Activated CD8-positive, alpha-beta memory T cell treated with anti-CD3 and anti-CD28 coated beads for 48 hours (primary cell): ENCODE measurements at regions not wholly inside any gene's neighbourhood (a gene's known extent, or its start where the extent isn't known, plus 50 kb on each side); places are given as distances from the start of the nearest gene placed in this dataset.
"Not testable (repeated sequence)": the region's sequence is repeated elsewhere in the genome, so short reads cannot be mapped to it uniquely, and the experiment has no call there.

Experiments used
- DNase-seq, 3 experiments: peaks; one replicate each; pipeline ENCODE4 v3.0.0-alpha.2; 2020; ENCODE audit warnings: low read depth in 2 of 3, low spot score in 2 of 3

DNA sequence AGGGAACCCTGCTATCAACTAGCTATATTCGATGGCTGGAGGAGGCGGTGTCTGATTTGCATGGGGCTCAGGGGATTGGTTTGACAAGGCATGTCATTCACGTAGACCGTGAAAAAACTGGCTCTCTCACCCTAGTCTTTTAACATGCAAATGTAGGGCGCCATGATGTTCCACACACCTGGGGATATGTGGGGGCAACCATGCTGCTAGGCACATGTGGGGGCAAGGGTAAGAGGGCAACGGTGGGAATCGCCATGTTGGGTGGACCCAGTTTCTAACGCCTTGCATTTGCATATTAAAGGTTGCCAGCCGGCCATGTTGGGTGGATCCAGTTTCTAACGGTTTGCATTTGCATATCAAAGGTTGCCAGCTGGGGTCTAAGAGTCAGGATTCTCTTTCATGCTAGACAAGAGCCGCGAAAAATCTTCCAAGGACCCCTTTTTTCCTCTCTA lies 419.2 kb upstream of the NFE2L3 start:
- DNase-seq, result no peak

DNA sequence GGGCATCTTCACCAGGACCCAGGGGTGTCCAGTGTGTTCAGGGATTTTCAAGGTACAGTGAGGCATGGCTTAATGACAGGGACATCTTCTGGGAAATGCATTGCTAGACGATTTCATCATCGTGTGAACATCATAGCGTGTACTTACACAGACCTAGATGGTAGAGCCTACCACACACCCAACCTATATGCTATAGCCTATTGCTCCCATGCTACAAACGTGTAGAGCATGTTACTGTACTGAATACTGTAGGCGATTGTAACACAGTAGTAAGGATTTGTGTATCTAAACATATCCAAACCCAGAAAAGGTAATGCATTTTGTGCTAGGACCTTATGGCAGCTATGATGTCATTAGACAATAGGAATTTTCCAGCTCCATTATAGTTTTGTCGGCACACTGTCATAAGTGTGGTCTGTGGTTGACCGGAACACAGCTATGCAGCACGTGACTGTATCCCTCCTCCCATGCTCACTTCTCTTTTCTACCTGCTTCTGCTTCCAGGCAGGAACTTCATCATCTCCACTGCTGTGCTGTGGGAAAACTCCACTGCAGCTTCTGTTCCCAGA lies 416.2 kb upstream of the NFE2L3 start:
- no peak for DNase-seq

DNA sequence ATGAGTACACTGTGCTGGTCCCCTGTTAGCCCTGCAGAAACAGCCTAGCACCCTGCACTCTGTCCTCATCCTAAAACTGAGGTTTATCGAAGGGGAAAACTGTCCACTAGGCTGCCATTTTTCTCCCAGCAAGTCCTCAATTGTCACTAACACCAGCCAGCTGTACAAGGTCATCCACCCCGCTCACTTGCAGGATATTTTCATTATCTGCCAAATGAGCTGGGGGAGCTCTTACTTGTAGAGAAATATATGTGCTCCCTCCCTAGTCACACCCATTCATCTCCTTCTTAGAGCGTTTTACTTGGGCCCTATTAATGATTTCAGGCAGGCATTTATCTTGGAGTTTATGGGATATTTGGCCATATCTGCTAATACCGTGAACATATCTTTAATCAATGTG lies 413.5 kb upstream of the NFE2L3 start:
- no peak for DNase-seq

DNA sequence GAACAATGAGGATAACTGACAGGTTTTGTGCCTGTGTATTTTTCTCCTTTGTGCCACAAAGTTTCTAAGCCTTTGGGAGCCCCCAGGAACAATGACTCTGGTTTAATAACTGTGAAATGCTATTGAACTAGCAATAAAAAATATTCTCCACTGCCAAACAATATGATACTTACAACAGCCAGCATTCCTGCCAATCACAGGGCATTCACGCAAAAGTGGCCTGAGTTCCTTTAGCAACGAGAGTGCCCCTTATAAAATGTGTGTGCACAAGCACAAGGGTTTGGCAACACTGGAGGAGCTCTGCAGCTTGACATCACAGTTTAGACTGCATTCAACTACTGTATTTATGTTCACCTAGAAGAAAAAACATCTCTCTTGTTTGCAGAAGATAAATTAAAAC lies 412.9 kb upstream of the NFE2L3 start:
- no peak for DNase-seq

DNA sequence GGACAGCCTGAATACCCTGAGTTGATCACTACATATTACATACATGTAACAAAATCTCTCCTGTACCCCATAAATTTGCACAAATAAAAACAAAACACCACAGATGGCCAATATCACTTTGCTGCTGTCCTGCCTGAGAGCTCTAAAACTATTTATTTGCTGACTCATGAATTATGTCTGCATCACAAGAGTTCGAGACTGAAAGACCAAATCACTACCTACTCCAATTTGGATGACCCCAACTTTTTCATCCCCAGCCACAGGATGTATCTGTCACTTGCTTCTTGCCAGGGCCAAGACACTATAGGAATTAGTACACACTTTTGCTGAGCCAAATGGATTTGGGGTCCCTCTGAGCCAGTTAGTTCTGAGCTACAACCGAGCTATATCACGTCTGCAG lies 409.7 kb upstream of the NFE2L3 start:
- DNase-seq, result no peak

DNA sequence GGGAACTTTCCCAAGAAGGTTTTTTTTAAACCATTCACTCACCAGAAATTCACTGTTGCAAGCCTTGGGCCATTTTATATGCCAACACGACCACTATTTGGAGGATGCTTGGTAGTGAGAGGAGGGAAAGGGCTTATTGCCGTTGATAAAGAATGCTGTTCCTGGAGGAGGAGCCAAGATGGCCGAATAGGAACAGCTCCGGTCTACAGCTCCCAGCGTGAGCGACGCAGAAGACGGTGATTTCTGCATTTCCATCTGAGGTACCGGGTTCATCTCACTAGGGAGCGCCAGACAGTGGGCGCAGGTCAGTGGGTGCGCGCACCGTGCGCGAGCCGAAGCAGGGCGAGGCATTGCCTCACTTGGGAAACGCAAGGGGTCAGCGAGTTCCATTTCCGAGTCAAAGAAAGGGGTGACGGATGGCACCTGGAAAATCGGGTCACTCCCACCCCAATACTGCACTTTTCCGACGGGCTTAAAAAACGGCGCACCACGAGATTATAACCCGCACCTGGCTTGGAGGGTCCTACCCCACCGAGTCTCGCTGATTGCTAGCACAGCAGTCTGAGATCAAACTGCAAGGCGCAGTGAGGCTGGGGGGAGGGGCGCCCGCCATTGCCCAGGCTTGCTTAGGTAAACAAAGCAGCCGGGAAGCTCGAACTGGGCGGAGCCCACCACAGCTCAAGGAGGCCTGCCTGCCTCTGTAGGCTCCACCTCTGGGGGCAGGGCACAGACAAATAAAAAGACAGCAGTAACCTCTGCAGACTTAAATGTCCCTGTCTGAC lies 408.1 kb upstream of the NFE2L3 start:
- not testable (repeated sequence) for DNase-seq

DNA sequence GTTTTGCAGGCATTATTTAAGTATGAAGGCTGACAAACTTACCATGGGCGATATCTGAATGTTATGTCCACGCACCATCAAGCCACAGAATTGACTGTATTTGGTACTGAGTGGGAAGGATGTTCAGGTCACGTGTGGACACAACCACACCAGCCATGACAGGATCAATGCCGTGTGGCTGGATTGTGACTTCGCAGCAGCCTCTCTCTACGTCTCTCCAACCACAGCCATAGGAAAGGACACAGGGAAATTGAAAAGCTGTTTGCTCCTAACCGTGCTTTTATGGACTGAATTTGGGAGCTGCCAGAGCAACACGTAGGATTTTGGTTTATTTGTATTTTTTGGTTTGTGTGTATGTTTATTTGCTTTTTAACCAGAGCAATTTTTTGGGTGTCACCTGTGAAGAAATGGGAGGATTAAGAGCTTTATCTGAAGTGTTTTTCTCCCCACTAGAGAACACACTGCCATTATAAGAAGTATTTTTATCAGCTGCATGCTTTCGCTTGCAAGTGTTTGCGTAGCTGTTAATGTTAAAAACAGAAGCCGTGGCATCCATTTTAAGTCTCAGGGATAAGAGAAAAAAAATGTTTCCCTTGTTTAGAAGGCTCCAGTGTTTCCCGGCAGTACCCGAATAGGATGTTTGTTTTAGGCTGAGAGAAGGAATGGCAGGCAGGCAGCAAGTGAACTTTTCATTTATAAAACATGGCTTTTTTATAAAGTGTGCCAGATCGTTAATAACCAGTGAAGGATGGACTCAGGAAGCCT lies 401.1 kb upstream of the NFE2L3 start:
- DNase-seq, result no peak

DNA sequence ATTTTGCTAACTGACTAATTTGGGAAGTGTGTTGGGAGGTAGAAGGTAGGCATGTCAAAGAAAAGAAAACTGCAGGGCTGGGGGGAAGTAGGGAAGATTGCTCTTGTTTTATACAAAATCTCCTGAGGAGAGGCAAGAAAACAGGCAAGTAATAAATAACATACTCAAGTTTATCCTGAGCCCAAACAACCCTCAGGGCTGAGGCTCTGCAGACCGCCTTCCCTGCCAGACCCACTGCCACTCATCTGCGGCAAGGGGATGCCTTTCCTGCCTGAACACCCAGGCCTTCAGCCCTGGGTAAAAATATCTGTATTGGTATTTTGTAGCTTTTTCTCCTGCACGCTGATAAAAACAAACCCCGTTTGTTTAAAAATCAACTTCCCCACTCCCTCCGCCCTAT lies 399.8 kb upstream of the NFE2L3 start:
- DNase-seq, result no peak

DNA sequence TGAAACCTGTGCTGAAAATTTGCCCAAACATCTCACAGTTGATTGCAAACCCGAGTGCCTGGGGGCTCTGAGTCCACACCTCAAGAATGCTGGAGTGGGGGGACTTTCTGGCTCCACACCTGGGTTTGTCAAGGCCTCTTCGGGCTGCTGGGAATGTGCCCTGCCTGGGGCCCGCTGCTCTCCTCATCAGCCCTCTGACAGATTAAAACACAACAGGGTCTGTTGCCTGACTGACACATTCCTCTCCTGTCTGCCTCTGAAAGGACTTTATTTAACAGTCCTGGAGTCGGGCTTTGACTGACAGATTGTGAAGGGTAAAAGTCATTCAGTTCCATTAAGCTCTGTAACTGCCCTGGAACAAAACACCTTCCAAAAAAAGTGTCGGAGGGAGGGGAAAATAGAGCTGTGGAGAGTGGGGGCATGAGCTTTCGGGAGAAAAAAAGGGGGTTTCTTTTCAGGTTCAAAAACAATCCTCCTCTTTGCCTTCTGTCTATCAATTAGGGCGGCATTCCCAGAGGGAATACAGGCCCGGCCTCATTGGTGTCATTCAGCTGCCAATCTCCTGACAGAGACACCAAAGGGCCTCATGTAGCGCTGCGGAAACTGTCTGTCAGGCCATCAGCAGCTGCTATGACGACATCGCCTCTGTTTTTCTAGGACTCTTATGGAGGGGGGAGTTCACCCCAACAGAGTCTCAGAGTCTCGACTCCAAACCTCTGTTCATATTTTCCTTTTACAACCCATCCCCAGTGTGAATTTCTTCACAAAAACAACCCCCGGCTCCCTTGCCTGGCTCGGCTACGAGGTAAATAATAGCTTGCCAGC lies 398.8 kb upstream of the NFE2L3 start:
- DNase-seq, result no peak

DNA sequence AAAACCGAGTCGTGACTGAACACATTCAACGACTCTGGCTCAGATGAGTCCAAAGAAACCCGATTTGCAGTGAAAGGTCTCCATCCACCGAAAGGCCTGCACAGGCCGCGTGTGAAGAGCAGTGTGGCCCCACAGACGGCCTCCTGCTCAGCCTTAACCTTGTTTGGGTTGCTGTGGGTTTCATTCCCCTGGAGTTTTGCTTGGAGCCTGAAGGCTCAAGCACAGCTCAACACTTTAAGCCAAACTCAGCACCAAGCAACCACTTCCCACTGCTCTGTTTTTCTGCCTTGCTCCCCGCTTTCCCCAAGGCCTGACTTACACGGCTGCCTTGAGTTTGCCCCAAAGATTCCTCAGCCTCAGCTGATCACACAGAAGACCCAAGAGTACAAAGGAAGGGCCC lies 398.2 kb upstream of the NFE2L3 start:
- DNase-seq, result no peak

DNA sequence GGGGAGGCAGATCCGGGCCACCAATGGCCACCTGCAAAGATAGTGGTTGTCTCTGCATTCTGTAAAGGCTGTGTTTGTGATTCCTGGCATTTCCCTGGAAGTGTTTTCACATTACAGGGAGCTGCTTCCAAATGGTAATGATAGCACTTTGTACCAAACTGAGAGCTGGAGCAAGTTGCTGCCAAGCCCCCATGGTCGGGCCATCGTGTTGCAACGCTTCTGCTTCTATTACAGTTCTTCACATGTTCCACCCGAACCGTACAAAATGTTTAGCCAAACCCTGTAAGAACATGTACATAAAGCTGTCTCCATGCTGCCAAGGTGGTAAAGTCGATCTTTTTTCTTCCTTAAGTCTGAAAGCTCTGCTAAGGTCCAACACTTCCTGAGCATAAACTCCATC lies 397.7 kb upstream of the NFE2L3 start:
- no peak for DNase-seq

DNA sequence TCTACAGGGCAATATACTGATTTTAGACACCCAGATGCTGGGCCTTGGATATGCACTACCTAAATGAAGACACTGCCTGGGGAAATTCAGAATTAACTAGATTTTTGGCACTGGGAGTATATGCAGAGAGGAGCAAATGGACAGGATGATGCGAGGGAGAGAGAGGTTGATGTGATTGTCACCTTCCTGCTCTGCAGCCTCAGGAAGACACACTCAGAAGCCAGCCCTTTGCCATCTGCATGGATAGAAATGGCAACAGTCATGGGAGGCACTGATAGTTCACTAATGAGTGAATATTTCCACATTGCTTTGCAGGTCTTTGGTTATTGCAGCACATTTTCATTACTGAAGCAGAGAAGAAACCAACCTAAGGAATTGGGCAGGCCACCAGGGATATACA lies 397.2 kb upstream of the NFE2L3 start:
- DNase-seq, result no peak

DNA sequence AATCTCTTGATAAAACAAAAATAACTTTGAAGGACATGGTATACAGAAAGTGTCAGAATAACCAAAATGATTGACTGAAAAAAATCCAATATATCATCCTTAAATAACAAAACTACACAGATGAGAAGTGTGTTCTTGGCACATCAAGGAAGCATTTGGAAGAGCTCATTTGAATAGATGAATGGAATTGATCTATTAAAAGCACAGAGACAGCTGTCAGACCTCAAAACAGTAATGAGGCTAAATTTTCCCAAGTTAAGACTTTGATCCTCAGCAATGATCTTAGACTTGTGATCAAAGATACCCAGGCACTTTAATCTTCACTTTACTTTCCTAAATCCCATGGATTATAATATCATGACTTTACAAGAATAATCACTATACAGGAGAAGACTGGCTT lies 395.4 kb upstream of the NFE2L3 start:
- DNase-seq, result no peak

DNA sequence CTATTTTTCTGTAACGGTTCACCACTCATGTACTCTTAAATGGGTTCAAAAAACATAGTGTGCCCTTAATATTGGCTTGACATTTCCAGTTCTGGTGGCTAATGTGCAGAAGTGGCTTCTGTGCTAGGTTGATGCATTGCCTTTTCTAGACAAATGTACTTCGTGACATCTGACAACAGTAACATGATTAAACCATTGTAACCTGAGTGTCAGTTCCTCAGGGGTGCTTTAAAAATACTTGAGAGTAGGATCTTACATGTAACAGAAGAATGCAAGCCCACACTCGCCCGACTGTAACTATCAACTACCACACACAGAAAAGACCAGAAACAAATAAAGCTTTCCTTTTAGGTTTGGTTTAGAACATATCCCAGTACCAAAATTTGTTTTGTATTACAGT lies 393.4 kb upstream of the NFE2L3 start:
- no peak for DNase-seq

DNA sequence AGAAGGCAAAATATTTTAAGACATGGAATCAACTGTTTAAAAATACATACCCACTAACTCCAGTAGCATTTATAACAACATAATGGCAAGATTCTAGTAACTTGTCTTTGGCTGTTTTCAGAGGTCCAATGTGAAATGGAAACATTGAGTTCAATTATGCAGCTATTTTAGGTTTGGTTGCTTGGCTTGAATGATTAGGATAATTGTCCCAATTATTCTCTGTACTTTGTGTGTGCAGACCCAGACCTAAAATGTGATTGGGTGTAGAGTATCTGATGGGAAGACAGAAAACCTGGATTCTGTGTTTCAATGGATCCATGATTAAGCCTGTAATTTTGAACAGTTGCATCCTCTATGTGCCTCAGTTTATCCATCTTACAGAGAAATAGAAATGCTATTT lies 392.7 kb upstream of the NFE2L3 start:
- no peak for DNase-seq

DNA sequence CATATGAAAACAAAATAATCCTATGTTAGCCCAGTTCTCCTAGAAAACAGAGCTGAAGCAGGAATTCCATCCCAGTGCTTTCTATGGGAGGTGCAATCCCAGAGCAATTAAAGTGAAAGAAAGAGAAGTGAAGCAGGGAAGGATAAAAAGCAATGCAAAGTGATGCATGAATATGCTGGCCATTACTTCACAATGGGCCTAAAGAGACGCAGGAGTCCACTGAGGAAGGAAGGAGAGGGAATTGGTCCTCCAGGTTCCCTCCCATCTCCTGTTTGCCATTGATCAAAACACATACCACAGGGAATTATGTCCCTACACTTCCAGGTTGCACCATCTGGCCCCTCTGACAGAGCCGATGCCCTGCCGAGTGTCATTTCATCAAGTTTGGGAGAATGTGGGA lies 392.2 kb upstream of the NFE2L3 start:
- no peak for DNase-seq

DNA sequence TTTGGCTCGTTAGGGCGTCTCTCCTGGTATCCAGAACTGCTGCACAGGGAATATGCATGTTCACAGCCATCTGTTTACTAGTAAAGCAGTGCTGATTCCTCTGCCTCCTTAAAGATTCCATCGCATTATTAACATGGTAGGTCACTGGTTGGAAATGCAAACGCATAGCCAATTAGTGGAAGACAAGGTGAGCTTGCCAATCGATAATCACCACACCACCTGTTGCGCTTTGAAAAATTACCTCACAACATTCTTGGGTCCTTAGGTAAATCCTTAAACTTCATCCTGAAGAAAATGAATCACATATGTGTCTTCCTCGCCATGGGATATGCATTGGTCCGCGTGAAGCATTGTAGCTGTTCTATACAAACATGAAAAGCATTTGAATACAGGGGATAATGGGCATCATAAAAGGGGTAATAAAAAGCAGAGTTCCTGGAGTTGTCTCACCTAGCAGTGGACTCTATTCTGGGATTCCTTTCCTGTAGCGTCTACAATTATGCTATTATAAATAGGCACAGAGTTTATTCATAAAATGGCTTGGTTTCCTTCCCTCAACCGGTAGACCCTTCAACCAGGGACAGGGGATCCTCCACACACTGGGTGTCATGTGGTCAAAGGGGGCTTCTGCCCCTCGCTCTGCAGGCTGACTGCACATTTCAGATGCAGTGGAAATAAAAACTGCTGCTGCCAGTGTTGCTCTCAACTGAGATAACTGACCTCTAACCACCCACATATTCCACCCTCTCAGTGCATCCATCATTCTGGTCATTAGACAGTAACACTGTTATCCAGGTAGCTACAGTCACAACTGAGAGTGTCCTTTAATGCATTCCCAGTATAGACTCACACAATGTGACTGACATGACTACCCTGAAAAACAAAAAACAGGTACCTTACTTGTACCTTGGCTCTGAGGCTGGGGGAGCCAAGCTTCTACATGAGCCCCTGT lies 389.2 kb upstream of the NFE2L3 start:
- DNase-seq, result no peak

DNA sequence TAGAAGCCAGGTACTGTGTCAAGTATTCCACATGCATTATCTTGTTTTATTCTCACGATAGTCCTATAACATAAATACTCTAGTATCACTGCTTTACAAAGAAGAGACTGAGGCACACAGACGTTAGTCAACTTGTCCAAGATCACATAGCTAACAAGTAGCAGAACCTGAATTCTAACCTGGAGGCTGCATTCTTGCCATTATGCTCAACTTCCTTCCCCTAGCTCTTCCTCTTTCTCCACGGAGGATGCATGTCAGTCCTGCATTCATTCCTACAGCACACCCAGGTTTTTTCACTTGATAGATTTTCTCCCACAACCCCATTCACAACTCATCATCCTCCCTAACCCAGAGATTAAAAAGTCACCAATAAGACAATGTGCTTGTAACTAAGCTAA lies 388.5 kb upstream of the NFE2L3 start:
- no peak for DNase-seq

DNA sequence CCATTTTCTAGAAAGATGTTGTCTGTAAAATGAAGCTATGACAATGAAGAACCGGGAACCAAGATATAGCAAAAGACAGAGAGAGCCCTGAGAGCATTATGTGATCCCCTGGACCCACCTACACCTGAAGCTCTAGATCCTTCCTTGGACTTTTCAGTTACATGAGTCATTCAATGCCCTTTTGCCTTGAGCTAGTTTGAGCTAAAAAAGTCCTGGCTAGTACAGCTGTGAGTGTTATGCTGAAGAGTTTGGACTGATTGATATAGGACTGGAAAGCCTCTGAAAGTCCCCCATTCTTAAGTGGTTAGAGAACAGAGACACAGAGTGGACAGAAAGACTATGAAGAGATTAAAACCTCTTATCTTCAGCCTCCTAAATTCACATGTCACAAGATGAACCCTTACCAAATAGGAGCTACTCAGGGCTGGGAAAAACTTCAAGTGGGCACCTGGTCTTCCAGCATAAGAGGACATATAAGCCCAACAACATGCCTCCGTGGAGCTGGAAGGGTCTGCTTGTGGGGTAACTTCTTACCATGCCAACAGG lies 386.8 kb upstream of the NFE2L3 start:
- DNase-seq, result no peak

DNA sequence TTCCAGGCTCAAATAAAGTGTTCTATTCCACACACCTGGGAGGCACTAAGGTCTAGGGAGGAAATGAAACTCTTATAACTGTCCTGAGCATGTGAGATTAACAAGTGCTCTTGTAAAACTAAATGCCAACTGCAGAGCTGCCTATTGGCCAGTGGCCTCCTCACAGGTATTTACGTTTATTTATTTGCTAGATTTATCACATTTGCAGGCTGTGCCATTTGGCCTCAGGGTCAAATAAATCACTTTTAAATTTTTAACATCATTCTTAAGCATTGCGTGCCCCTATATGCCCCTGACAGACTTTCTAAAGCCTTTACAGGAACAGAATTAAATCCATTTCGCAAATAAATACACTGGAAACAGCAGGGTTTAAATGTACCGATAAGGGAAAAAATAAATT lies 381.8 kb upstream of the NFE2L3 start:
- DNase-seq, result no peak
